Activated T-cell treated with anti-CD3 and anti-CD28 coated beads, Interleukin-2, amount 50 U/mL, for 72 hours (primary cell): ENCODE measurements at regions not wholly inside any gene's neighbourhood (a gene's known extent, or its start where the extent isn't known, plus 50 kb on each side); places are given as distances from the start of the nearest gene placed in this dataset.

Experiments
- ATAC-seq, 2 donors: fragments of 150-1000 bp; cut with Tn5 transposase; replicated peaks in 1 of 2; 2 replicates each; pipeline ENCODE4 v1.10.0; 2021; ENCODE audit warnings: moderate library complexity in 2 of 2, mild to moderate bottlenecking in 1 of 2
- DNase-seq, 2 donors: peaks; one replicate each; pipeline ENCODE4 v3.0.0; 2021 to 2022; ENCODE audit warnings: mixed read lengths in 1 of 2
- H3K27ac Mint-ChIP-seq: one replicate; pipeline ENCODE4 v1.8.0; 2022; ENCODE audit warnings: mild to moderate bottlenecking, moderate library complexity, mixed read lengths
- H3K27me3 Mint-ChIP-seq: one replicate; pipeline ENCODE4 v1.8.0; 2022; ENCODE audit warnings: low read depth, mixed read lengths
- H3K36me3 Mint-ChIP-seq, 2 donors: one replicate each; pipeline ENCODE4 v1.8.0; 2022; ENCODE audit warnings: mixed read lengths in 2 of 2, mild to moderate bottlenecking in 1 of 2; ENCODE audit not compliant: insufficient read depth in 2 of 2
- H3K4me1 Mint-ChIP-seq: one replicate; pipeline ENCODE4 v1.8.0; 2022; ENCODE audit warnings: low read depth, mixed read lengths
- H3K4me3 Mint-ChIP-seq, 2 donors: one replicate each; pipeline ENCODE4 v1.8.0; 2022; ENCODE audit warnings: mild to moderate bottlenecking in 2 of 2, mixed read lengths in 2 of 2, moderate library complexity in 2 of 2
- H3K9me3 Mint-ChIP-seq, 2 donors: one replicate each; pipeline ENCODE4 v1.8.0; 2022; ENCODE audit warnings: mixed read lengths in 2 of 2

GRCh38 chr12:100716945-100717732 is 77.4 kb upstream of the ANO4 start:
- Mint-ChIP-seq H3K4me3 (no peak overlapping the region), H3K9me3 (no peaks in the 10 kb centered on the region), H3K36me3 (no peaks in the 10 kb centered on the region), H3K27me3 (peaks cover 45% of the 10 kb centered on the region), H3K4me1 (no peaks in the 10 kb centered on the region), H3K27ac (no peak overlapping the region)
- ATAC-seq: peak in 1 of 2 donors; percentile 24
- no peak for DNase-seq

GRCh38 chr12:100717733-100718067 is 76.9 kb upstream of the ANO4 start:
- Mint-ChIP-seq H3K27ac (no peak overlapping the region), H3K27me3 (peaks cover 45% of the 10 kb centered on the region), H3K9me3 (no peaks in the 10 kb centered on the region), H3K4me1 (no peaks in the 10 kb centered on the region), H3K4me3 (no peak overlapping the region), H3K36me3 (no peaks in the 10 kb centered on the region)
- no peak for ATAC-seq
- DNase-seq: no peak

GRCh38 chr12:100718187-100718586 is 76.4 kb upstream of the ANO4 start:
- Mint-ChIP-seq H3K4me3 (no peak overlapping the region), H3K36me3 (no peaks in the 10 kb centered on the region), H3K9me3 (no peaks in the 10 kb centered on the region), H3K4me1 (no peaks in the 10 kb centered on the region), H3K27me3 (peaks cover 45% of the 10 kb centered on the region), H3K27ac (no peak overlapping the region)
- ATAC-seq (no peak), DNase-seq (no peak)

GRCh38 chr12:100720016-100720654 is 74.4 kb upstream of the ANO4 start:
- Mint-ChIP-seq H3K27me3 (peaks cover 43% of the 10 kb centered on the region), H3K36me3 (no peaks in the 10 kb centered on the region), H3K4me1 (no peaks in the 10 kb centered on the region), H3K4me3 (no peak overlapping the region), H3K27ac (no peak overlapping the region), H3K9me3 (no peaks in the 10 kb centered on the region)
- ATAC-seq (no peak), DNase-seq (no peak)

GRCh38 chr12:100721169-100721568 is 73.4 kb upstream of the ANO4 start:
- H3K9me3 Mint-ChIP-seq: no peaks in the 10 kb centered on the region
- no peak overlapping the region for H3K27ac Mint-ChIP-seq
- no peak overlapping the region for H3K4me3 Mint-ChIP-seq
- H3K4me1 Mint-ChIP-seq: no peaks in the 10 kb centered on the region
- no peaks in the 10 kb centered on the region for H3K36me3 Mint-ChIP-seq
- DNase-seq: no peak
- no peak for ATAC-seq
- peaks cover 36% of the 10 kb centered on the region for H3K27me3 Mint-ChIP-seq

- Mint-ChIP-seq H3K27me3 (peaks cover 14% of the 10 kb centered on the region), H3K4me1 (no peaks in the 10 kb centered on the region), H3K36me3 (no peaks in the 10 kb centered on the region), H3K9me3 (no peaks in the 10 kb centered on the region), H3K27ac (no peak overlapping the region), H3K4me3 (no peak overlapping the region)
- DNase-seq (no peak), ATAC-seq (no peak)
Observed at GRCh38 chr12:100724071-100724470, 70.5 kb upstream of the ANO4 start.

GRCh38 chr12:100733817-100734593 is 60.6 kb upstream of the ANO4 start:
- no peaks in the 10 kb centered on the region for H3K36me3 Mint-ChIP-seq
- DNase-seq (no peak), ATAC-seq (no peak)
- H3K27me3 Mint-ChIP-seq: peaks cover 42% of the 10 kb centered on the region
- no peak overlapping the region for H3K27ac Mint-ChIP-seq
- H3K9me3 Mint-ChIP-seq: no peaks in the 10 kb centered on the region
- H3K4me3 Mint-ChIP-seq: no peak overlapping the region
- no peaks in the 10 kb centered on the region for H3K4me1 Mint-ChIP-seq

- peaks cover 30% of the 10 kb centered on the region for H3K27me3 Mint-ChIP-seq
- no peaks in the 10 kb centered on the region for H3K9me3 Mint-ChIP-seq
- ATAC-seq (no peak), DNase-seq (no peak)
- H3K27ac Mint-ChIP-seq: no peak overlapping the region
- H3K4me1 Mint-ChIP-seq: no peaks in the 10 kb centered on the region
- no peak overlapping the region for H3K4me3 Mint-ChIP-seq
- H3K36me3 Mint-ChIP-seq: no peaks in the 10 kb centered on the region
Observed at GRCh38 chr12:100737168-100737567, 57.4 kb upstream of the ANO4 start.

GRCh38 chr12:100738086-100738485 is 56.5 kb upstream of the ANO4 start:
- Mint-ChIP-seq H3K4me1 (no peaks in the 10 kb centered on the region), H3K4me3 (no peak overlapping the region), H3K9me3 (no peaks in the 10 kb centered on the region), H3K27me3 (peaks cover 21% of the 10 kb centered on the region), H3K36me3 (no peaks in the 10 kb centered on the region), H3K27ac (no peak overlapping the region)
- DNase-seq: no peak
- no peak for ATAC-seq

- Mint-ChIP-seq H3K4me1 (no peaks in the 10 kb centered on the region), H3K36me3 (no peaks in the 10 kb centered on the region), H3K27ac (no peak overlapping the region), H3K27me3 (peaks cover 6% of the 10 kb centered on the region), H3K4me3 (no peak overlapping the region), H3K9me3 (peaks cover 0 to 2% of the 10 kb centered on the region in 2 donors)
- ATAC-seq (no peak), DNase-seq (no peak)
Observed at GRCh38 chr12:100741084-100741711, 53.4 kb upstream of the ANO4 start.

GRCh38 chr12:100743060-100743459 is 51.5 kb upstream of the ANO4 start:
- H3K27ac Mint-ChIP-seq: no peak overlapping the region
- peaks cover 3% of the 10 kb centered on the region for H3K27me3 Mint-ChIP-seq
- no peak overlapping the region for H3K4me3 Mint-ChIP-seq
- ATAC-seq (no peak), DNase-seq (no peak)
- H3K4me1 Mint-ChIP-seq: no peaks in the 10 kb centered on the region
- H3K9me3 Mint-ChIP-seq: peaks cover 0 to 2% of the 10 kb centered on the region in 2 donors
- no peaks in the 10 kb centered on the region for H3K36me3 Mint-ChIP-seq
